K562 (cell line): ENCODE measurements at regions not wholly inside any gene's neighbourhood (a gene's known extent, or its start where the extent isn't known, plus 50 kb on each side); places are given as distances from the start of the nearest gene placed in this dataset.
A peak's percentile ranks its signal among the peaks of the same experiment; 100 is the strongest.

Experiments
- CHD2 ChIP-seq: IDR thresholded peaks from 2 replicates; pipeline ENCODE4 v1.6.1; 2011; ENCODE audit warnings: low read depth, low read length
- MBD2 ChIP-seq: sonication (generic); IDR thresholded peaks from 2 replicates; pipeline ENCODE4 v1.6.1; 2016; ENCODE audit warnings: low read depth, borderline replicate concordance
- PHF21A ChIP-seq: fragments of 450-650 bp; IDR thresholded peaks from 2 replicates; pipeline ENCODE4 v1.6.1; 2017; ENCODE audit warnings: low read depth, borderline replicate concordance
- SIX5 ChIP-seq, 2 experiments: IDR thresholded peaks; 2 replicates each; pipeline ENCODE4 v1.6.1; 2011; ENCODE audit warnings: low read length in 2 of 2, borderline replicate concordance in 1 of 2, low read depth in 1 of 2, mild to moderate bottlenecking in 1 of 2, moderate library complexity in 1 of 2; ENCODE audit not compliant: insufficient read depth in 1 of 2
- ZEB2 ChIP-seq: fragments of 450-650 bp; IDR thresholded peaks from 2 replicates; pipeline ENCODE4 v1.6.1; 2016
- ZNF57 ChIP-seq: fragments of 450-650 bp; formaldehyde crosslinking; IDR thresholded peaks from 2 replicates; pipeline ENCODE4 v1.4.0; 2020; ENCODE audit warnings: mild to moderate bottlenecking, moderate library complexity
- TF ChIP-seq, protein P1 (sequence below): sonication (generic); formaldehyde crosslinking; IDR thresholded peaks from 2 replicates; pipeline ENCODE4 v1.8.0; 2022; ENCODE audit warnings: mild to moderate bottlenecking, low read depth, missing genetic modification reagents
- TF ChIP-seq, protein P2 (sequence below): fragments of 450-650 bp; IDR thresholded peaks from 2 replicates; pipeline ENCODE4 v1.6.1; 2014; ENCODE audit warnings: low read depth, mild to moderate bottlenecking, moderate library complexity, borderline replicate concordance
- TF ChIP-seq, protein P3 (sequence below): fragments of 450-650 bp; IDR thresholded peaks from 2 replicates; pipeline ENCODE4 v1.6.1; 2017; ENCODE audit warnings: antibody characterized with exemption, mild to moderate bottlenecking
- TF ChIP-seq, protein P4 (sequence below): fragments of 450-650 bp; IDR thresholded peaks from 2 replicates; pipeline ENCODE4 v1.6.1; 2016; ENCODE audit warnings: low read depth

DNA sequence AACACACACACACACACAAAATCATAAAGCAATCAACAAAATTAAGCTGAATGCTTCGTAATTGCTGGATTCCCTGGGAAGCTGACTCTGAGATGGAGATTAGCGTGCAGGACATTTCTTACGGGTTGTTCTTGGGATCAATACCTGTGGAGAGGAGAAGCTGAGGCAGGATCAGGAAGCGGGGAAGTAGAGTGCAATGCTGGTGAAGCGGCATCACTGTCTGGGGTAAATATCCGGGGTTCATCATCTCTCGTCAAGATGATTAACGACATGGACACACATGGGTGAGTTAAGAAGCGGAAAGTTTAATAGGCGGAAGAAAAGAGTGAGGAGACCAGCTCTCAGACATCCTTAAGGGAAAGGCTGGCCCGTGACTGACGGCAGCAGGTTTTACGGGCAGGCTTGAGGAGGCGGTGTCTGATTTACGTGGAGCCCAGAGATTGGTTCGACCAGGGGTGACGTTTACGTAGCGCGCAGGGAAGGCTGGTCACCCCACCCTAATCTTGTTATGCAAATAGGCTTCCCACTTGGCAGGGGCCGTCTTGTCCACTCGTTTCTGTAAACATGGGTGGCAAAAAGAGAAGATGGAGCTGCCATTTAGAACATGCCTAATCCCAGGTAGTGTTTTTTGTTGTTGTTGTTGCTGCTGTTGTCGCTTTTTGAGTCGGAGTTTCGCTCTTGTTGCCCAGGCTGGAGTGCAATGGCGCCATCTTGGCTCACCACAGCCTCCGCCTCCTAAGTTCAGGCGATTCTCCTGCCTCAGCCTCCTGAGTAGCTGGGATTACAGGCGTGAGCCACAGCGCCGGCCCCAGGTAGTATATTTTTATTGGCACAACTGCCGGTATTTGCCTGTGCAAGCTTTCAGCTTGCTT lies 135.6 kb upstream of the KCNJ15 start (continued):
- TF ChIP-seq SIX5 (IDR thresholded peaks at IDR 0.05; ENCODE audit: borderline replicate concordance in 1 of 2, insufficient read depth in 1 of 2, low read depth in 1 of 2, low read length in 2 of 2) (no peak), MBD2 (peak; percentile 85), ZNF57 (CRISPR knock-in tag) (no peak), PHF21A (no peak), ZEB2 (peak; percentile 65), CHD2 (0 out of 2 replicates have a peak, but pooled peaks have one; percentile 41)
- TF ChIP-seq, protein P1, sequence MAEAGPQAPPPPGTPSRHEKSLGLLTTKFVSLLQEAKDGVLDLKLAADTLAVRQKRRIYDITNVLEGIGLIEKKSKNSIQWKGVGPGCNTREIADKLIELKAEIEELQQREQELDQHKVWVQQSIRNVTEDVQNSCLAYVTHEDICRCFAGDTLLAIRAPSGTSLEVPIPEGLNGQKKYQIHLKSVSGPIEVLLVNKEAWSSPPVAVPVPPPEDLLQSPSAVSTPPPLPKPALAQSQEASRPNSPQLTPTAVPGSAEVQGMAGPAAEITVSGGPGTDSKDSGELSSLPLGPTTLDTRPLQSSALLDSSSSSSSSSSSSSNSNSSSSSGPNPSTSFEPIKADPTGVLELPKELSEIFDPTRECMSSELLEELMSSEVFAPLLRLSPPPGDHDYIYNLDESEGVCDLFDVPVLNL (CRISPR knock-in tag): no peak
- TF ChIP-seq, protein P2, sequence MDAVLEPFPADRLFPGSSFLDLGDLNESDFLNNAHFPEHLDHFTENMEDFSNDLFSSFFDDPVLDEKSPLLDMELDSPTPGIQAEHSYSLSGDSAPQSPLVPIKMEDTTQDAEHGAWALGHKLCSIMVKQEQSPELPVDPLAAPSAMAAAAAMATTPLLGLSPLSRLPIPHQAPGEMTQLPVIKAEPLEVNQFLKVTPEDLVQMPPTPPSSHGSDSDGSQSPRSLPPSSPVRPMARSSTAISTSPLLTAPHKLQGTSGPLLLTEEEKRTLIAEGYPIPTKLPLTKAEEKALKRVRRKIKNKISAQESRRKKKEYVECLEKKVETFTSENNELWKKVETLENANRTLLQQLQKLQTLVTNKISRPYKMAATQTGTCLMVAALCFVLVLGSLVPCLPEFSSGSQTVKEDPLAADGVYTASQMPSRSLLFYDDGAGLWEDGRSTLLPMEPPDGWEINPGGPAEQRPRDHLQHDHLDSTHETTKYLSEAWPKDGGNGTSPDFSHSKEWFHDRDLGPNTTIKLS: peak; percentile 36; the same call in 1 of the 2 replicates
- TF ChIP-seq, protein P3, sequence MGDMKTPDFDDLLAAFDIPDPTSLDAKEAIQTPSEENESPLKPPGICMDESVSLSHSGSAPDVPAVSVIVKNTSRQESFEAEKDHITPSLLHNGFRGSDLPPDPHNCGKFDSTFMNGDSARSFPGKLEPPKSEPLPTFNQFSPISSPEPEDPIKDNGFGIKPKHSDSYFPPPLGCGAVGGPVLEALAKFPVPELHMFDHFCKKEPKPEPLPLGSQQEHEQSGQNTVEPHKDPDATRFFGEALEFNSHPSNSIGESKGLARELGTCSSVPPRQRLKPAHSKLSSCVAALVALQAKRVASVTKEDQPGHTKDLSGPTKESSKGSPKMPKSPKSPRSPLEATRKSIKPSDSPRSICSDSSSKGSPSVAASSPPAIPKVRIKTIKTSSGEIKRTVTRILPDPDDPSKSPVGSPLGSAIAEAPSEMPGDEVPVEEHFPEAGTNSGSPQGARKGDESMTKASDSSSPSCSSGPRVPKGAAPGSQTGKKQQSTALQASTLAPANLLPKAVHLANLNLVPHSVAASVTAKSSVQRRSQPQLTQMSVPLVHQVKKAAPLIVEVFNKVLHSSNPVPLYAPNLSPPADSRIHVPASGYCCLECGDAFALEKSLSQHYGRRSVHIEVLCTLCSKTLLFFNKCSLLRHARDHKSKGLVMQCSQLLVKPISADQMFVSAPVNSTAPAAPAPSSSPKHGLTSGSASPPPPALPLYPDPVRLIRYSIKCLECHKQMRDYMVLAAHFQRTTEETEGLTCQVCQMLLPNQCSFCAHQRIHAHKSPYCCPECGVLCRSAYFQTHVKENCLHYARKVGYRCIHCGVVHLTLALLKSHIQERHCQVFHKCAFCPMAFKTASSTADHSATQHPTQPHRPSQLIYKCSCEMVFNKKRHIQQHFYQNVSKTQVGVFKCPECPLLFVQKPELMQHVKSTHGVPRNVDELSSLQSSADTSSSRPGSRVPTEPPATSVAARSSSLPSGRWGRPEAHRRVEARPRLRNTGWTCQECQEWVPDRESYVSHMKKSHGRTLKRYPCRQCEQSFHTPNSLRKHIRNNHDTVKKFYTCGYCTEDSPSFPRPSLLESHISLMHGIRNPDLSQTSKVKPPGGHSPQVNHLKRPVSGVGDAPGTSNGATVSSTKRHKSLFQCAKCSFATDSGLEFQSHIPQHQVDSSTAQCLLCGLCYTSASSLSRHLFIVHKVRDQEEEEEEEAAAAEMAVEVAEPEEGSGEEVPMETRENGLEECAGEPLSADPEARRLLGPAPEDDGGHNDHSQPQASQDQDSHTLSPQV: no peak
- TF ChIP-seq, protein P4, sequence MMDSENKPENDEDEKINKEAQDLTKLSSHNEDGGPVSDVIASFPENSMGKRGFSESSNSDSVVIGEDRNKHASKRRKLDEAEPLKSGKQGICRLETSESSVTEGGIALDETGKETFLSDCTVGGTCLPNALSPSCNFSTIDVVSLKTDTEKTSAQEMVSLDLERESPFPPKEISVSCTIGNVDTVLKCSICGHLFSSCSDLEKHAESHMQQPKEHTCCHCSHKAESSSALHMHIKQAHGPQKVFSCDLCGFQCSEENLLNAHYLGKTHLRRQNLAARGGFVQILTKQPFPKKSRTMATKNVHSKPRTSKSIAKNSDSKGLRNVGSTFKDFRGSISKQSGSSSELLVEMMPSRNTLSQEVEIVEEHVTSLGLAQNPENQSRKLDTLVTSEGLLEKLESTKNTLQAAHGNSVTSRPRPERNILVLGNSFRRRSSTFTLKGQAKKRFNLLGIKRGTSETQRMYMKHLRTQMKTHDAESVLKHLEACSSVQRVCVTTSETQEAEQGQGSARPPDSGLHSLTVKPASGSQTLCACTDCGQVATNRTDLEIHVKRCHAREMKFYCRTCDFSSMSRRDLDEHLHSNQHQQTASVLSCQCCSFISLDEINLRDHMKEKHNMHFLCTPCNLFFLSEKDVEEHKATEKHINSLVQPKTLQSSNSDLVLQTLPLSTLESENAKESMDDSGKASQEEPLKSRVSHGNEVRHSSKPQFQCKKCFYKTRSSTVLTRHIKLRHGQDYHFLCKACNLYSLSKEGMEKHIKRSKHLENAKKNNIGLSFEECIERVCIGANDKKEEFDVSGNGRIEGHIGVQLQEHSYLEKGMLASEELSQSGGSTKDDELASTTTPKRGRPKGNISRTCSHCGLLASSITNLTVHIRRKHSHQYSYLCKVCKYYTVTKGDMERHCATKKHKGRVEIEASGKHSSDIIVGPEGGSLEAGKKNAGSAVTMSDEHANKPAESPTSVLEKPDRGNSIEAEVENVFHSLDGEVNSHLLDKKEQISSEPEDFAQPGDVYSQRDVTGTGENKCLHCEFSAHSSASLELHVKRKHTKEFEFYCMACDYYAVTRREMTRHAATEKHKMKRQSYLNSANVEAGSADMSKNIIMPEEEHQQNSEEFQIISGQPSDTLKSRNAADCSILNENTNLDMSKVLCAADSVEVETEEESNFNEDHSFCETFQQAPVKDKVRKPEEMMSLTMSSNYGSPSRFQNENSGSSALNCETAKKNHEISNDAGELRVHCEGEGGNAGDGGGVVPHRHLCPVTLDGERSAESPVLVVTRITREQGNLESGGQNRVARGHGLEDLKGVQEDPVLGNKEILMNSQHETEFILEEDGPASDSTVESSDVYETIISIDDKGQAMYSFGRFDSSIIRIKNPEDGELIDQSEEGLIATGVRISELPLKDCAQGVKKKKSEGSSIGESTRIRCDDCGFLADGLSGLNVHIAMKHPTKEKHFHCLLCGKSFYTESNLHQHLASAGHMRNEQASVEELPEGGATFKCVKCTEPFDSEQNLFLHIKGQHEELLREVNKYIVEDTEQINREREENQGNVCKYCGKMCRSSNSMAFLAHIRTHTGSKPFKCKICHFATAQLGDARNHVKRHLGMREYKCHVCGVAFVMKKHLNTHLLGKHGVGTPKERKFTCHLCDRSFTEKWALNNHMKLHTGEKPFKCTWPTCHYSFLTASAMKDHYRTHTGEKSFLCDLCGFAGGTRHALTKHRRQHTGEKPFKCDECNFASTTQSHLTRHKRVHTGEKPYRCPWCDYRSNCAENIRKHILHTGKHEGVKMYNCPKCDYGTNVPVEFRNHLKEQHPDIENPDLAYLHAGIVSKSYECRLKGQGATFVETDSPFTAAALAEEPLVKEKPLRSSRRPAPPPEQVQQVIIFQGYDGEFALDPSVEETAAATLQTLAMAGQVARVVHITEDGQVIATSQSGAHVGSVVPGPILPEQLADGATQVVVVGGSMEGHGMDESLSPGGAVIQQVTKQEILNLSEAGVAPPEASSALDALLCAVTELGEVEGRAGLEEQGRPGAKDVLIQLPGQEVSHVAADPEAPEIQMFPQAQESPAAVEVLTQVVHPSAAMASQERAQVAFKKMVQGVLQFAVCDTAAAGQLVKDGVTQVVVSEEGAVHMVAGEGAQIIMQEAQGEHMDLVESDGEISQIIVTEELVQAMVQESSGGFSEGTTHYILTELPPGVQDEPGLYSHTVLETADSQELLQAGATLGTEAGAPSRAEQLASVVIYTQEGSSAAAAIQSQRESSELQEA: peak; percentile 50; the same call in 1 of the 2 replicates
